ENCODE measurements at regions not wholly inside any gene's neighbourhood (a gene's known extent, or its start where the extent isn't known, plus 50 kb on each side); places are given as distances from the start of the nearest gene placed in this dataset.
A peak's percentile ranks its signal among the peaks of the same experiment; 100 is the strongest.

- Histone ChIP-seq H3K4me1 (no peaks in the 10 kb centered on the region), H3K36me3 (no peaks in the 10 kb centered on the region), H3K27ac (no peak overlapping the region), H3K9me3 (no peaks in the 10 kb centered on the region), H3K4me3 (no peak overlapping the region), H3K27me3 (ENCODE audit: low read depth) (no peaks in the 10 kb centered on the region)
- no peak for TF ChIP-seq CTCF (IDR thresholded peaks at IDR 0.05)
- DNase-seq (no peak), ATAC-seq (no peak)
- intact Hi-C loops (cut with DNase I): no loop called here
These were observed 252.1 kb downstream of the PRDM2 start for GRCh38 chr1:13951793-13952751.

DNA sequence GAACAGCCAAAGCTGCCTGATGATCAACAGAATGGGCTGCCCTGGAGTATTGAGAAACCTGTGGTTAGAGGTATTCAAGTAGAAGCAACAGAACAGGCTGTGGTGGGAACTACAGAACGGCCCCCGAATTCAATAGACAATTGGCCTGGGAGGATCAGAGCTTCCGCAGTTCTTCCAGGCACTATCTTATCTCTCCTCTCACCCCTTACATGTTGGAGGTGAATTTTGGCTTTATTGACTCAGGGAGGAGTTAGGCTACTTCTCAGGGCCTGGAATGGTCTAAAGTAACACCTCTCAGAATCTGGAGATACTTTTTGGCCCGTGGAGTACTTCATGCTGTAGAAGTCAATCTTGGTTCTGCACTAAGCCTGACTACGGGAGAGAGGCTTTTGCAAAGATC, 253.0 kb downstream of the PRDM2 start:
- intact Hi-C loops (cut with DNase I): no loop called here
- no peaks in the 10 kb centered on the region for H3K36me3 ChIP-seq
- no peak overlapping the region for H3K4me3 ChIP-seq
- H3K27me3 ChIP-seq (ENCODE audit: low read depth): no peaks in the 10 kb centered on the region
- H3K27ac ChIP-seq: no peak overlapping the region
- ATAC-seq: no peak
- TF ChIP-seq CTCF (IDR thresholded peaks at IDR 0.05): no peak
- H3K9me3 ChIP-seq: no peaks in the 10 kb centered on the region
- no peaks in the 10 kb centered on the region for H3K4me1 ChIP-seq
- no peak for DNase-seq

DNA sequence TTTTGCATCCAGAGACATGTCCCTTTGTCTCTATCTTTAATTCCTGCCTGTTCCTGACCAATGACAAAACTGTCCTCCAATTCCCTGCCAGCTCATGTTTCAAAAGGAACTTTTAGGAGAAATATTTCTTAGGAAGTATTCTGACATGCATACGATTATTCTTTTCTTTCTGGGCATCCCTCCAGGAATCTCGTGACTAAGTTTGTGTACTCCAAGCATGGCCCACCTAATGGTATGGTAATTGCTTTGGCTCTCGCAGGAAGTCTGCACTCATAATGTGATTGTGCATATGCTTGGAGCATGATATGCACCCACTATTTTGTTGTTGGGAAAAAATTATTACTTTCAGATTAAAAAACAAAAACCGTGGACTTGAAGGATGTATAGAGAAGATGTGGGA, 256.4 kb downstream of the PRDM2 start:
- no peak for TF ChIP-seq CTCF (IDR thresholded peaks at IDR 0.05)
- Histone ChIP-seq H3K4me1 (peaks cover 3% of the 10 kb centered on the region), H3K36me3 (no peaks in the 10 kb centered on the region), H3K27ac (no peak overlapping the region), H3K27me3 (ENCODE audit: low read depth) (no peaks in the 10 kb centered on the region), H3K9me3 (no peaks in the 10 kb centered on the region), H3K4me3 (no peak overlapping the region)
- no peak for DNase-seq
- ATAC-seq: no peak
- intact Hi-C loops (cut with DNase I): no loop called here

- intact Hi-C loops (cut with DNase I): loop anchor here (10.0 kb wide), 1 partner anchor 296 kb away; no protein-coding TSS in a partner anchor
- ATAC-seq: peak; percentile 86 to 88
- Histone ChIP-seq H3K9me3 (no peaks in the 10 kb centered on the region), H3K27me3 (ENCODE audit: low read depth) (peaks cover 11% of the 10 kb centered on the region), H3K4me1 (peaks cover 3% of the 10 kb centered on the region), H3K27ac (no peak overlapping the region), H3K36me3 (no peaks in the 10 kb centered on the region), H3K4me3 (no peak overlapping the region)
- peak; percentile 94 for TF ChIP-seq CTCF (IDR thresholded peaks at IDR 0.05)
- peak; percentile 61 for DNase-seq
These were observed 260.5 kb downstream of the PRDM2 start for GRCh38 chr1:13960375-13960987.

GRCh38 chr1:13964768-13965167, 264.8 kb downstream of the PRDM2 start:
- intact Hi-C loops (cut with DNase I): loop anchor here (10.0 kb wide), 1 partner anchor 300 kb away; no protein-coding TSS in a partner anchor
- DNase-seq: no peak
- no peaks in the 10 kb centered on the region for H3K9me3 ChIP-seq

More at GRCh38 chr1:13964768-13965167, 264.8 kb downstream of the PRDM2 start:
- Histone ChIP-seq H3K4me3 (no peak overlapping the region), H3K4me1 (peaks cover 3% of the 10 kb centered on the region), H3K27ac (no peak overlapping the region), H3K27me3 (ENCODE audit: low read depth) (peaks cover 11% of the 10 kb centered on the region), H3K36me3 (no peaks in the 10 kb centered on the region)
- no peak for TF ChIP-seq CTCF (IDR thresholded peaks at IDR 0.05)
- ATAC-seq: no peak

Measured in lower lobe of right lung (tissue), 2 donors.